ENCODE measurements at regions not wholly inside any gene's neighbourhood (a gene's known extent, or its start where the extent isn't known, plus 50 kb on each side); places are given as distances from the start of the nearest gene placed in this dataset.
"Not testable (repeated sequence)": the region's sequence is repeated elsewhere in the genome, so short reads cannot be mapped to it uniquely, and the experiment has no call there.

DNA sequence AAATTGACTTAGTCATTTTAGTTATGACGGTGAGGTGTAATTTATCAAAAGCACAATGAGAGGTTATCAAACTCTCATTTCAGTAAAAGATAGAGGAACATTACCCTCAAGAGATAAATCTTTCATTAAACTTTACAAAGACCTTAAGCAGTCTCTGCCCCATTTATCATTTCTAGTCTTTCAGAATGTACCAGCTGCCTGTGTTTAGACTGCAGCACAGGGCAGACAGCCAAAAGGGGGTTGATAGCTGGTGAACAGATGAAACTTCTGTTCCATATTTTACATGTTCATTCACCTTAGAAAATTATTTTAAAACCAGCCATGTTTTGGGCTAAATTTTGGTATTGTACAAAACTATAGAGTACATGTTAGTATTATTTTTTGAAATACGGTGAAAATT is 514.6 kb upstream of the CNTN3 start:
- DNase-seq, result no peak

DNA sequence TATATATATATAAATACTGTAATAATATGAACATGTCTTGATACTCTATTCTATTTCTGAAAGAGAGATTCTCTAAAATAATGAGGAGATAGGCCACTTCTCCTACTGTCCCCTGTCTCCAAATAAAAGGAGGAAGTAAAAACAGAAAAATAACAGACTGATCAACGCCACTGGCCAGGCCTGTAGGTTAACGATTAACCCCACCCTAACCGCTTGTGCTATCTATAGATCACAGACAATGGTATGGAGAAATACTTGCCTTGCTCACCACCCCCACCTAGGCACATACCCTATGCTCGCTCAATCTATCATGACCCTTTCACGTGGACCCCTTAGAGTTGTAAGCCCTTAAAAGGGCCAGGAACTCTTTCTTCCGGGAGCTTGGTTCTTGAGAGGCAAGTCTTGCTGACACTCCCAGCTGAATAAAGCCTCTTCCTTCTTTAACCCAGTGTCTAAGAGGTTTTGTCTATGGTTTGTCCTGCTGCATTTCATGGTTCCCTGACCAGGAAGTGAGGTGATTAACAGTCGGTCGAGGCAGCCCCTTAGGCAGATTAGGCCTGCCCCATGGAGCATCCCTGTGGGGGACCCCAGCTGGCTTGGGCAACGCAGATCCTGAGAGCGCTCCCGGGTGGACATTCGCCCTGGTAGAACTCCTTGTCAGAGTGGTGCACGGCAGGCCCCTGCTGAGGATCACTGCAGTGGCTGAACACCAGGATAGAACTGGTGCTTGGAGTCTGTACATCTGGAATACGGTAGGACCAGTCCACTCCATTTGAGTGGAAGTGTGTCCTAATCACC is 521.8 kb upstream of the CNTN3 start:
- no peak for DNase-seq

GRCh38 chr3:75138345-75138744 is 523.9 kb upstream of the CNTN3 start:
- no peak for DNase-seq

DNA sequence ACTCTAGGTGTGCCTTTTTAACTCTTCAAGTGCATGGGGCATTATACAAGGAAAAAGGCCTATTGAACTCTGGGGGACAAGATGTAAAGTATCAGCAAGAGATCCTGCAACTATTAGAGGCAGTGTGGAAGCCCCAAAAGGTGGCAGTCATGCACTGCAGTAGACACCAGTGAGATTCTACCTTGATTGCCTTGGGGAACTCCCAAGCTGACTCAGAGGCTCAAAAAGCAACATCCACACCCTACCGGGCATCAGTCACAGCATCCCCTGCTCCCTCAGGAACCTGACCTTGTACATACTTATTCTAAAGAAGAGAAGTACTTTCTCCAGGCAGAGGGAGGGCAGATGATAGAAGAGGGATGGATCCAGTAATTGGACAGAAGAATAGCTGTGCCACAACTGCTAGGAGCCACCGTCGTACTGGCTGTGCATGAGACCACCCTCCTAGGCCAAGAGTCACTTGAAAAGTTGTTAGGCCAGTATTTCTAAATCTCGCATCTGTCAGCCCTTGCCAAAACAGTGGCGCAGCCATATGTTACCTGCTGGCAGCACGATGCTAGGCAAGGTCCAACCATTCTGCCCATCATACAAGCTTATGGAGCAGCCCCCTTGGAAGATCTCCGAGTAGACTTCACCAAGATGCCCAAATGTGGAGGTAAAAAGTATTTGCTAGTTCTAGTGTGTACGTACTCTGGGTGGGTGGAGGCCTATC is 523.1 kb upstream of the FRG2C start:
- DNase-seq, result no peak

DNA sequence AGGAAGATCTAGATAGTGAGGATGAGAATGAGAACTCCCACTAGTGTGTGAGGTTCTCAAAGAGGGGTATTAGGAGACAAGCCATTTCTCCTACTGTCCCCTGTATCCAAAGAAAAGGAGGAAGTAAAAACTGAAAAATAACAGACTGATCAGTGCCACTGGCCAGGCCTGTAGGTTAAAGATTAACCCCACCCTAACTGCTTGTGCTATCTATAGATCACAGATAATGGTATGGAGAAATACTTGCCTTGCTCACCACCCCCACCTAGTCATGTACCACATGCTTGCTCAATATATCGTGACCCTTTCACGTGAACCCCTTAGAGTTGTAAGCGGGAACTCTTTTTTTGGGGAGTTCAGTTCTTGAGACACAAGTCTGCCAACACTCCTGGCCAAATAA is 519.7 kb upstream of the FRG2C start:
- DNase-seq, result no peak

GRCh38 chr3:75171630-75172230 is 492.4 kb upstream of the FRG2C start:
- no peak for DNase-seq

DNA sequence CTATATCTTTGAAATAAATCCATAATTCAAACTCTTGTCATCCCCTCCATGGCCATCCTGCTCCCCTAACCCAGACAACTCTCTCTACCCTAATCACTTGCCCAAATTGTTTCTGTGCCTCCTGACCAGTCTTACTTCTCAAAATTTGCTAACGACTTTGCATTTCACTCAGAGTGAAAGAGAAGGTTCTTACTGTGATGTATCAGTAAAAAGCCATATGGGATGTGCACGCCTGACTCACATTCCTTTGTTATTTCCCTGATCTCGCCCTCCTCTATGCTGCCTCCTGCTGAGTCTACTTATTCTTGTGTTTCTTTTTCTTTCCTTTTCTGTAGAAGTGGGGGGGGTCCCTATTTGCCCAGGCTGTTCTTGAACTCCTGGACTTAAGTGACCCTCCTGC is 487.2 kb upstream of the FRG2C start:
- DNase-seq, result no peak

GRCh38 chr3:75180235-75180944 is 483.7 kb upstream of the FRG2C start:
- no peak for DNase-seq

GRCh38 chr3:75180945-75181298 is 483.2 kb upstream of the FRG2C start:
- DNase-seq, result no peak

DNA sequence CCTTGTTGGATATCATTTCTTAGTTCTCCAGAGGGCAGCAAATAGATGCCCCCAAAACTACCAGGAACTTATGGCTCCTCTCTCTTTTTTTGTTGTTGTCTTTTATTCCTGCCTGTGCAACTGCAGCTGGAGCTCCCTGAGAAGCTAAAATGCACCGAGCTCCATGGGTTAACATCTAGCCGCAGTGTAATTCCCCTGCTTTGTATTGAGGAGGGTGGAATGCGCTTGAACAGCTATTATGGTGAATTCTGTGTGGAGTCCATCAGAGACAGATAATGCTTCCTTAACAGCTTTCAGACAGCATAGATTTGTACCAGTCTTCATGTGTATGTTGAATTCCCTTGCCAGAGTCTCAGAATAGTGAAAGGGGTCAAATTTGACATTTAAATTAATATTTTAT is 475.2 kb upstream of the FRG2C start:
- no peak for DNase-seq

DNA sequence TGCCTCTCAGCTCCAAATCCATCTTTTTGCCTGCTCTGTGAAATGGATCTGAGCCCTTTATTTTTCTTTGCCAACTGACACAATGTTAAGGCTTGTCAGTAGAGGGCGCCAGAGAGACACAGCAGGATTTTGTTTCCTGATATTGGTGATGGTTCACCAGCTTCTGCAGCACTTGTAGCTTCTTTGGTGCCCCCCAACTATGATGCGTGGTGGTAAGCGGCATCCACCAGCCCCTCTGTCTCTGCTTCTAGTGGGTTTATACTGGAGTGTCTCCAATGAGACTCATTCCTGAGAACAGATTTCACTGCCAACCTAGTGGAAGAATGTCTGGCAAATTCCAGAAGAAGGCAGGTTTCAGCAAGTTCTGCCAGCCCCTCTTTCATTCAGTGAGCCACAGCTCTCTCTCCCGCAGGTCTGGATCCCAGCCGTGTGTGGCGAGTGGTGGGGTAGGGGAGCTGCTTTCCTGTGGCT is 471.9 kb upstream of the FRG2C start:
- peak; percentile 45 to 59 for DNase-seq

DNA sequence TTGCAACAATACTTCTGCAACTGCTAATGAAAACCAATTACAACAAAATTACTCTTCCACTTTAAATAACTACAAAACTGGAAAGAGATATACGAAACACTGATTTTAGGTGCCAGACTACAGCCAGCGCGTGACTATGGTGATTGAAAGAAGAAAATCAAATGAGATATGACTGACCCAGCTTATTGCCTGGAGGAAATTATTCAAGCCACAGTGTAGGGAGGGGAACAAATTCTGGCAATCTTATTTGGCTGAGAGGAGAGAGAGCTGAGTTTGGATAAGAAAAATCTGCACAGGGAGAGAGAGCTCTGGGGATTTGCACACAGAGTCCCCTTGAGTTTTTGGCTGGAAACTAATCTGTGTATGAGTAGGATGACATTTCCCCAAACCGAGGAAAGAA is 470.3 kb upstream of the FRG2C start:
- DNase-seq, result no peak

DNA sequence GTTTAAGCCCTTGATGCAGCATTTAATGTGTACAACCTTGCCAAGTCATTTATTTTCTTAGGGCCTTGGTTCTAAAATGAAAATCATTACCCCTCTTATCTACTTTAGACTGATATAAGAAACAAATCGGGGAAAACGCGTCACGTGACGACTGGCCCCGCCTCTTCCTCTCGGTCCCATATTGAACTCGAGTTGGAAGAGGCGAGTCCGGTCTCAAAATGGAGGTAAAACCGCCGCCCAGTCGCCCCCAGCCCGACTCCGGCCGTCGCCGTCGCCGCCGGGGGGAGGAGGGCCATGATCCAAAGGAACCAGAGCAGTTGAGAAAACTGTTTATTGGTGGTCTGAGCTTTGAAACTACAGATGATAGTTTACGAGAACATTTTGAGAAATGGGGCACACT is 449.8 kb upstream of the FRG2C start:
- not testable (repeated sequence) for DNase-seq

- no peak for DNase-seq
These were observed 445.6 kb upstream of the FRG2C start for GRCh38 chr3:75218577-75218976.

GRCh38 chr3:75220932-75221331 is 443.2 kb upstream of the FRG2C start:
- DNase-seq, result no peak

DNA sequence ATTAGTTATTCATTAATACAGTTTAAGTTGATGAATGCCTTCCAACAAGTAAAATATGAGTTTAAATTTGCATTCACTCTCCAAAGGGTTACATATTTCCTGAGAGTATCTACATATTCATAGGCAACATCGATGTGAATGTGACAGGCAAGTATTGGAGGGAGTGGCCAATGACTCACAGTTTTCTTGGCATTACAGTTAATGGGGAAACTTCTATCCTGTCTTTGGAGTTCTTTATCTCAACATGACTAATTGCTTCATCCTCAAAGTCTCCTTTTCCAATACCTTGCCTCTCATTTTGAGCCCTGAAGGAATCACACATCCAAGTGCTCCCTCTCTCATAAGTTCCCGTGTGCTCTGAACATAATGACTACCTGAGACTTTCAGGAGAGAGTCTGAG is 439.7 kb upstream of the FRG2C start:
- no peak for DNase-seq

DNA sequence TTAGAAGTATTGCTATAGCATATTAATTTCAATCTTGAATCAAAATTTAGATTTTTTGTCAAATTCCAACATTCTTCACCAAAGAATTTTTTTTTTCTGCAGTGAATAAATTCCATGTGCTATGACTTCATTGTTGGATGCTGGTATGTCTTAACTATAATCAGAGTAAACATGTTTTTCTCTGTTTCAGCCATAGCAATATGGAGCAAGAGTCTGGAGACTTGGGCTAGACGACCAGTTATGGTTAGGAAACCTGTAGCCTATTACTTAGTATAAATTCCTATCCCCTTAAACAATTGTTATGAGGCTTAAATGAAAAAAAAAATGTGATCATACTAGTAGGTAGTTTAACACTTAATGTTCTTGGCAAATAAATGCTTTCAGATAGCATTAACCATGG is 431.9 kb upstream of the FRG2C start:
- no peak for DNase-seq

- no peak for DNase-seq
These were observed 428.5 kb upstream of the FRG2C start for GRCh38 chr3:75235631-75236030.

GRCh38 chr3:75237053-75237452 is 427.1 kb upstream of the FRG2C start:
- no peak for DNase-seq

DNA sequence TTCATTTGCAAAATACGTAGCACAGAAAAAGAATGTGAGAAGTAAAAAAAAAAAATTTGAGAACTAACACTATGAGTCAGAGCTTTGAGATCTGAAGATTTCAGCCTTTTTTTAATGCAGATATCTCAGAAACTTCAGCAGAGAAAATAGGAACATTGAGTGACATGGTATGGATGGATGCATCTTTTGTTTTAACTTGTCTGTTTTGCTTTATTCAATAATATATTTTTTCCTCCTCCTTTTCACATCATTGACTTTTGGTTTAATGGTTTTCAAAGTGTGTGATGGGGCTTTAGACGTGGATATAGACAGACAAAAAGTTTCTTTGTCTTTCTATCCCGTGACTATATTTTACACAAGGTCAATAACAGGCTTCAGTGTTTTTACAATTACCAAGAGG is 426.7 kb upstream of the FRG2C start:
- no peak for DNase-seq

GRCh38 chr3:75241226-75241962 is 422.7 kb upstream of the FRG2C start:
- DNase-seq, result not testable (repeated sequence)

GRCh38 chr3:75242012-75242735 is 422.0 kb upstream of the FRG2C start:
- peak; percentile 68 to 69 for DNase-seq

All from inflammatory macrophage (primary cell).